Loucy (cell line): ENCODE measurements at regions not wholly inside any gene's neighbourhood (a gene's known extent, or its start where the extent isn't known, plus 50 kb on each side); places are given as distances from the start of the nearest gene placed in this dataset.

Experiments used
- EZH2phosphoT487 ChIP-seq: fragments of 200-600 bp; IDR thresholded peaks from 2 replicates; pipeline ENCODE4 v1.6.1; 2018; ENCODE audit warnings: antibody characterized with exemption, mild to moderate bottlenecking, moderate library complexity, borderline replicate concordance
- TF ChIP-seq, protein P1 (sequence below): fragments of 200-600 bp; sonication (generic); conservative IDR thresholded peaks from 2 replicates; pipeline ENCODE4 v1.5.1; 2014; ENCODE audit warnings: mild to moderate bottlenecking, antibody characterized with exemption, low read length

DNA sequence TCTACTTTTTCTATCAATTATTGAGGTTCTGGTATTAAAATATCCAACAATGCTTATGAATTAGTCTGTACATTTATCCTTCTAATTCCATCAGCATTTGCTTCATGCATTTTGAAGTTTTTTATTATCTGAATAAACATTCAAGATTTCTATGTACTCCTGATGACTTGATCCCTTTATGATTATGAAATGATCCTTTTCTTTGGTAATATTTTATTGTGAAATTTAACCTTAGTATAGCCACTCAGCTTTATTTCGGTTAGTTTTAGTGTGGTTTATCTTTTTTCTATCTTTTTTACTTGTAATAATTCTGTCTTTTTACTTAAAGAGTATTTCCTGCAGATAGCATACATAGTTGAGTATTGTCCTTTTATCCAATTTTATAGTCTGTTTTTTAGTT lies 106.6 kb downstream of the SNAPC1 start:
- TF ChIP-seq, protein P1, sequence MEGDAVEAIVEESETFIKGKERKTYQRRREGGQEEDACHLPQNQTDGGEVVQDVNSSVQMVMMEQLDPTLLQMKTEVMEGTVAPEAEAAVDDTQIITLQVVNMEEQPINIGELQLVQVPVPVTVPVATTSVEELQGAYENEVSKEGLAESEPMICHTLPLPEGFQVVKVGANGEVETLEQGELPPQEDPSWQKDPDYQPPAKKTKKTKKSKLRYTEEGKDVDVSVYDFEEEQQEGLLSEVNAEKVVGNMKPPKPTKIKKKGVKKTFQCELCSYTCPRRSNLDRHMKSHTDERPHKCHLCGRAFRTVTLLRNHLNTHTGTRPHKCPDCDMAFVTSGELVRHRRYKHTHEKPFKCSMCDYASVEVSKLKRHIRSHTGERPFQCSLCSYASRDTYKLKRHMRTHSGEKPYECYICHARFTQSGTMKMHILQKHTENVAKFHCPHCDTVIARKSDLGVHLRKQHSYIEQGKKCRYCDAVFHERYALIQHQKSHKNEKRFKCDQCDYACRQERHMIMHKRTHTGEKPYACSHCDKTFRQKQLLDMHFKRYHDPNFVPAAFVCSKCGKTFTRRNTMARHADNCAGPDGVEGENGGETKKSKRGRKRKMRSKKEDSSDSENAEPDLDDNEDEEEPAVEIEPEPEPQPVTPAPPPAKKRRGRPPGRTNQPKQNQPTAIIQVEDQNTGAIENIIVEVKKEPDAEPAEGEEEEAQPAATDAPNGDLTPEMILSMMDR = no peak
- TF ChIP-seq EZH2phosphoT487 = no peak
